ENCODE measurements at regions not wholly inside any gene's neighbourhood (a gene's known extent, or its start where the extent isn't known, plus 50 kb on each side); places are given as distances from the start of the nearest gene placed in this dataset.

DNA sequence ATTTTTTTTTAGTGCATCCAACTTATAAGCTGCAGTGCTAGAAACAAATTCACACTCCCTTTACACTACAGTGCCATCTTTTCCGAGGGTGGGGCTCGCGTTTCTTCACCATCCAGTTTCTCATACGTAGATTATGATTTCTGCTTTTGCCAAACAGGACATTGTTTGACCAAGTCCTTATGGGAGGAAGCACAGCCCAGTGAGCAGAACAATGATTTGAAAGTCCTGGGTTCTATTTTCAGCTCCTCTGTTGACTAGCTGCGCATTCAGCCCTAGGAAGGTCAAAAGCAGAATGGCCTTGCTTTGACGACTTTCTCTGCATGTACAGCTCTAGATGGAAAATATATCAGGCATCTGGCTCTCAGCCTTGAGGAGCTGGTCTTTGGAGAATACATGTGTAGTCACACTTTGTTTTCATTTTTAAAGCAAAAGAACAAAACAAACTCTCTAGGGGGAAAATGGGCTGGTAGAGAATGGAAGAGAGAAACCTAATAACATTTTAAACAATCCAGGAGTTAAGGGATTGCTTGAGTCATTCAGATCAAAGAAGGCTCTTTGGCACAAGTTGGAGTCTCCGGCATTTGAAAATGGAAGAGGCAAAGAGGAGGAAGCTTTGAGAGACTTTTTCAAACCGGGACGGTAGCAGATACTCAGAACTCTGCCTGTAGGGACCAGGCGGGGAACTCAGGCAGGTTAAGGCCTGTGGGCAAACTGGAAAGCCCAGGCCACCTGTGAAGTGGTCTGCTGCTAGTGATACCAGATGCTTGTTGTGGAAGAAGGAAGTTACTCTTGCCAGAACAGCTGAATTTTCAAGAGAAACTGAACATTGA is 257.3 kb upstream of the PLEKHG7 start (continued):
- TF ChIP-seq E2F8 (IDR thresholded peaks at IDR 0.05; ENCODE audit: low read depth, partially characterized antibody) (no peak), HCFC1 (IDR thresholded peaks at IDR 0.05; ENCODE audit: low read length) (no peak)

DNA sequence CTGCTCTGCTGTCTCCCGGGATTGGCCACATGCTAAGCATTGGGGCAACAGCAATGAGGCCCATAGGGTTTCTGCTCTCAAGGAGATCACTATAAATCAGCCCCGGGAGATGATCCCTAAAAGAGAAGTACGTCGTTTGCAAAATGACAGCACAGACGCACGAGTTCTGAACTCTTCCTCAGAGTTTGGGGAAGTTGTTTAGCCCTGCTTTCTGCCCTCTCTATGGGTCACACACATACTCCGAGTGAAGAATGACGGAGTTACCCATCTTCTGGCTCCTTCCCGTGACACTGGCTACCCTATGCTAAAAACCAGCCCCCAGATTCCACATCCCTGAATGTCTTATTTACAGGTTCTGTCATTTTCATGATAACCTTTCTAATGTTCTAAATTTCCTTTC is 258.0 kb upstream of the PLEKHG7 start:
- Histone ChIP-seq H3K9ac (ENCODE audit: control insufficient read depth, insufficient read depth, low read length) (peak overlapping the region; percentile 75), H3K27ac (ENCODE audit: control insufficient read depth, insufficient read depth) (peak overlapping the region; percentile 100), H3K27me3 (replicated peaks in 1 of 2; ENCODE audit: control insufficient read depth in 2 of 2, insufficient read depth in 2 of 2, low read length in 1 of 2) (no peaks in the 10 kb centered on the region), H3K9me3 (replicated peaks; ENCODE audit: control insufficient read depth, insufficient read depth, low read length) (peaks cover 8% of the 10 kb centered on the region), H3K36me3 (ENCODE audit: control insufficient read depth in 2 of 2, insufficient read depth in 2 of 2, low read length in 1 of 2) (no peaks in the 10 kb centered on the region), H3K4me3 (no peak overlapping the region), H3K79me2 (ENCODE audit: control insufficient read depth, insufficient read depth, low read length) (peaks cover 2% of the 10 kb centered on the region; the same call in 1 of the 2 replicates), H4K20me1 (ENCODE audit: control insufficient read depth, insufficient read depth) (no peaks in the 10 kb centered on the region), H2AFZ (ENCODE audit: control insufficient read depth, low read depth, low read length) (peak overlapping the region; percentile 34; the same call in 1 of the 2 replicates), H3K4me2 (ENCODE audit: control insufficient read depth, insufficient read depth) (peak overlapping the region; percentile 67), H3K4me1 (ENCODE audit: control insufficient read depth, insufficient read depth, low read length) (peaks cover 44% of the 10 kb centered on the region)
- RAD21 ChIA-PET (ENCODE audit: unreplicated experiment) = interaction anchor here (0.8 to 5.3 kb wide), 24 partner anchors 8 to 299 kb away, joined by 3 to 67 read pairs (median 10); partner anchors contain the start of gene BTG1
- in situ Hi-C loops (cut with MboI) (no loop called here), intact Hi-C loops (cut with micrococcal nuclease; ENCODE audit: unreplicated experiment) (loop anchor here (1.0 to 5.0 kb wide), 8 partner anchors 12 to 297 kb away; partner anchors contain the start of gene BTG1)
- CTCF ChIA-PET = interaction anchor here (0.7 to 2.4 kb wide), 13 partner anchors 18 to 1062 kb away, joined by 3 to 11 read pairs (median 4); no protein-coding TSS in a partner anchor
- POLR2A ChIA-PET = interaction anchor here (1.0 to 5.1 kb wide), 13 partner anchors 10 to 299 kb away, joined by 3 to 34 read pairs (median 7); partner anchors contain the start of gene BTG1
- TSS peak; percentile 96 for BruUV-seq (replicated peaks)
- DNase-seq (ENCODE audit: low read depth, low spot score) = no peak
- SMC1A ChIA-PET (ENCODE audit: uncharacterized antibody, unreplicated experiment) = interaction anchor here (0.6 to 10.0 kb wide), 32 partner anchors 10 to 953 kb away, joined by 3 to 117 read pairs (median 6); partner anchors contain the start of gene BTG1
- FAIRE-seq = no peak
- ATAC-seq = peak; percentile 72
- WGBS (ENCODE audit: insufficient coverage, insufficient replicate concordance, low lambda C conversion rate, missing lambda C conversion rate) = 1% methylated on average over 9 of the region's 9 CpGs
- 0 out of 2 replicates have a peak, but pooled peaks have one; percentile 10 for TF ChIP-seq MXI1 (IDR thresholded peaks at IDR 0.05; ENCODE audit: low read depth, low read length)
- 0 out of 2 replicates have a peak, but pooled peaks have one; percentile 23 for TF ChIP-seq ASH2L (IDR thresholded peaks at IDR 0.05; ENCODE audit: borderline replicate concordance, low read depth)
- TF ChIP-seq POLR2A (IDR thresholded peaks at IDR 0.05; ENCODE audit: low read depth, low read length) = peak; percentile 8; the same call in 1 of the 2 replicates
- TF ChIP-seq ZNF687 (IDR thresholded peaks at IDR 0.05) = peak; percentile 95
- peak; percentile 61; the same call in 1 of the 2 replicates for TF ChIP-seq POLR2AphosphoS5 (IDR thresholded peaks at IDR 0.05; ENCODE audit: low read length)
- TF ChIP-seq IKZF2 (IDR thresholded peaks at IDR 0.05) = peak; percentile 10 to 16; a peak in 2 of 4 replicates
- TF ChIP-seq PRDM15 (CRISPR knock-in tag; IDR thresholded peaks at IDR 0.05) = peak; percentile 4; the same call in 1 of the 2 replicates
- TF ChIP-seq LARP7 (IDR thresholded peaks at IDR 0.05) = no peak

Measured in GM12878 (cell line).